ENCODE measurements at regions not wholly inside any gene's neighbourhood (a gene's known extent, or its start where the extent isn't known, plus 50 kb on each side); places are given as distances from the start of the nearest gene placed in this dataset.

GRCh38 chr12:94754653-94755052, 104.3 kb upstream of the TMCC3 start (continued):
- TF ChIP-seq ZNF281 (CRISPR knock-in tag; IDR thresholded peaks at IDR 0.05; ENCODE audit: borderline replicate concordance), result no peak

GRCh38 chr12:94753036-94753679, 102.8 kb upstream of the TMCC3 start:
- H3K9me3 ChIP-seq (ENCODE audit: low read length), result no peaks in the 10 kb centered on the region
- H2AFZ ChIP-seq (ENCODE audit: low read length), result no peak overlapping the region
- DNase-seq (ENCODE audit: low spot score), result no peak
- no peak overlapping the region for H3K27ac ChIP-seq (ENCODE audit: extremely low read length, insufficient read depth, low read length)
- no TSS peak for BruUV-seq (replicated peaks)
- H3K79me2 ChIP-seq (ENCODE audit: insufficient read depth, low read length), result no peaks in the 10 kb centered on the region
- 49% methylated on average over 7 of the region's 7 CpGs for WGBS (ENCODE audit: low lambda C conversion rate)
- H3K4me2 ChIP-seq (ENCODE audit: low read depth, low read length), result no peak overlapping the region
- H3K4me1 ChIP-seq (ENCODE audit: insufficient read depth, low read length), result peaks cover 8% of the 10 kb centered on the region
- peak; percentile 29; the same call in 1 of the 3 replicates for ATAC-seq
- in situ Hi-C loops (cut with HindIII; ENCODE audit: extremely low pct_ligation_motif_present, low pct_unique_long_range_greater_than_20kb), result loop anchor here (25.0 kb wide), 1 partner anchor 616 kb away; the partner anchor contains the start of gene PLXNC1
- peak; percentile 71 to 87 for TF ChIP-seq MAFK (conservative IDR thresholded peaks at IDR 0.05 in 1 of 2, IDR thresholded peaks at IDR 0.05 in 1 of 2; ENCODE audit: low read length in 2 of 2)
- no peak for TF ChIP-seq PCBP1 (IDR thresholded peaks at IDR 0.05; ENCODE audit: borderline replicate concordance, low read depth, low read length)
- TF ChIP-seq TEF (CRISPR knock-in tag; IDR thresholded peaks at IDR 0.05), result no peak
- TF ChIP-seq ATF1 (CRISPR knock-in tag; IDR thresholded peaks at IDR 0.05), result no peak
- peak; percentile 33 for TF ChIP-seq CTCF (CRISPR knock-in tag; IDR thresholded peaks at IDR 0.05)
- no peak for TF ChIP-seq POLR2A (IDR thresholded peaks at IDR 0.05; ENCODE audit: insufficient read depth in 1 of 2, low read depth in 2 of 2, low read length in 2 of 2)
- peak; percentile 79 for TF ChIP-seq MAFF (IDR thresholded peaks at IDR 0.05; ENCODE audit: low read depth, low read length)
- peak; percentile 25 for TF ChIP-seq STAG1 (CRISPR knock-in tag; IDR thresholded peaks at IDR 0.05)
- peak; percentile 11; the same call in 1 of the 2 replicates for TF ChIP-seq CEBPB (IDR thresholded peaks at IDR 0.05; ENCODE audit: borderline replicate concordance, low read depth, low read length)
- intact Hi-C loops (cut with micrococcal nuclease; ENCODE audit: unreplicated experiment), result no loop called here
- peaks cover 1 to 3% of the 10 kb centered on the region in 2 experiments; a peak in 3 of 5 replicates for H3K27me3 ChIP-seq (ENCODE audit: control insufficient read depth in 1 of 2, insufficient read depth in 2 of 2, low read length in 2 of 2)
- POLR2A ChIA-PET, result no interaction called here
- H4K20me1 ChIP-seq (ENCODE audit: insufficient read depth, low read length), result no peaks in the 10 kb centered on the region
- no peak overlapping the region for H3K9ac ChIP-seq (ENCODE audit: insufficient read depth, low read depth, low read length)
- no peak for FAIRE-seq
- H3K4me3 ChIP-seq (replicated peaks in 1 of 3; ENCODE audit: insufficient read depth in 1 of 3, low read depth in 2 of 3, low read length in 3 of 3), result no peak overlapping the region
- CTCF ChIA-PET (ENCODE audit: low intra/inter-chr PET ratio, low total read pairs), result no interaction called here
- no peaks in the 10 kb centered on the region for H3K36me3 ChIP-seq (replicated peaks in 1 of 2; ENCODE audit: control insufficient read depth in 1 of 2, insufficient read depth in 2 of 2, low read length in 2 of 2)
